ENCODE measurements at regions not wholly inside any gene's neighbourhood (a gene's known extent, or its start where the extent isn't known, plus 50 kb on each side); places are given as distances from the start of the nearest gene placed in this dataset.
A peak's percentile ranks its signal among the peaks of the same experiment; 100 is the strongest.

DNA sequence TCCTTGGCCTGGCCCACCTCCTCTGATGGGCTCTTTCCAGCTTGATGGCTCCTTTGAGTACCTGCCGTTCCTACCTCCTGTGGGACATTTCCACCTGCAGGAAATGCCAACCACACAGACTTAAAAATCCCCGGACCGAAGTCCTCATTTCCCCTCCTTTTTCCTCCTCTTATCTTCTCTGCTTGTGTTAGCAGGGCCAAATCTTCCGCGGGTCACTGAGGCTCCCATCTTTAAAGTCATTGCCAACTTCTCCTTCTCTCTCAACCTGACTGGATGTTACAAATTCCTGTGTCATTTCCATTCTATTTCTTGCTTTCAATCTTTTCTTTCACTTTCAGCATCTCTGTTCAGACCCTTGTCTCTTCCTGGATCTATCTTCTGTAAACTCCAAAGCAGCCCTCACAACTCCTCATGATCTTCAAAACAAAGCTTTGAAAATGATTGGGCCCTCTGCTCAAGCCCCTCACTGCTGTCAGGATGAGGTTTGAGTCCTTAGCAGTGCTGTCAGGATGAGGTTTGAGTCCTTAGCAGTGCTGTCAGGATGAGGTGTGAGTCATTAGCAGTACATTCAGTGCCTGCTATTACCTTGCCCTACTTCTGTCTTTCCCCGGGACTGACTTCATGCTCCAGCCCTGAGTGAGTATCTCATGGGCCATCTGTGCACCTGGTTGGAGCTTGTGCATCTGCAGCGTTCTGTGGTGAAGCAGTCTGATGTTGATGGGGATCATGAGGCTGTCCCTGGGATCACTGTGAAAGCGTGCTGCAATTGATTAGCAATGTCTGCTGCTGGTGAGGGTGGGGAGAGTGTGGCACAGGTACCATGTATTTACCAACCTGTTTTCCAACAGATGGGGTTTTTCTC, 100.1 kb downstream of the IRF8 start:
- peak overlapping the region; percentile 79 for H3K27ac Mint-ChIP-seq
- peaks cover 45% of the 10 kb centered on the region for H3K4me1 Mint-ChIP-seq
- DNase-seq (peak; percentile 49), ATAC-seq (peak; percentile 83)
- H3K36me3 Mint-ChIP-seq (ENCODE audit: low read depth): no peaks in the 10 kb centered on the region
- H3K9me3 Mint-ChIP-seq (ENCODE audit: low read depth): no peaks in the 10 kb centered on the region
- H3K4me3 Mint-ChIP-seq: peak overlapping the region; percentile 9
- CTCF ChIA-PET: interaction anchor here (0.6 to 3.6 kb wide), 8 partner anchors 8 to 179 kb away, joined by 3 to 23 read pairs (median 3); no protein-coding TSS in a partner anchor
- POLR2A ChIA-PET: interaction anchor here (0.7 to 0.8 kb wide), 2 partner anchors 9 to 10 kb away, joined by 3 to 4 read pairs; no protein-coding TSS in a partner anchor
- peaks cover 2% of the 10 kb centered on the region for H3K27me3 Mint-ChIP-seq
- intact Hi-C loops (cut with DNase I, micrococcal nuclease): loop anchor here (1.0 to 10.0 kb wide), 3 partner anchors 9 to 974 kb away; partner anchors contain the start of gene KIAA0513 (in 1 of the 2)

DNA sequence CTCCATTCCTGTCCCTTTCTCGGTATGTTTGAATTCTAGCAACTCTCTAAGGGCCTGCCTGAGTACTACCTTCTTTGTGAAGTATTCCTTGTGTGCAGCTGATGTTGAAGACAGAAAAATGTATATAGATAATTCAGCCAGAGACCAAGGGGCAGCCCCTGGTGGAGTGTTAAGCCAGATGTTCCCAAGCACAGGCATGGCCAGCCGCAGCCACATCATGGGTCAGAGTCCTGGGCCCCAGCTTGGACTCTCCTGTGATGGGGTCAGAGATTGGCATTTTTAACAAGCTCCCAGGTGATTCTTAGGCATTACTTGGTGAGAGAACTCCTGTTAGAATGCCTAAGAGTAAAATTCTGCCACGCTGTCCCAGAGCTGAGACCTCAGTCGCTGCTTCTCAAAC, 100.8 kb downstream of the IRF8 start:
- ChIA-PET CTCF (interaction anchor here (0.9 to 3.6 kb wide), 5 partner anchors 9 to 179 kb away, joined by 3 to 23 read pairs (median 5); no protein-coding TSS in a partner anchor), POLR2A (interaction anchor here (0.8 kb wide), 1 partner anchor 11 kb away, joined by 4 read pairs; no protein-coding TSS in a partner anchor)
- H3K9me3 Mint-ChIP-seq (ENCODE audit: low read depth): no peaks in the 10 kb centered on the region
- no peak for ATAC-seq
- H3K27me3 Mint-ChIP-seq: peaks cover 2% of the 10 kb centered on the region
- no peak for DNase-seq
- H3K36me3 Mint-ChIP-seq (ENCODE audit: low read depth): no peaks in the 10 kb centered on the region
- H3K4me1 Mint-ChIP-seq: peaks cover 41% of the 10 kb centered on the region
- intact Hi-C loops (cut with DNase I, micrococcal nuclease): loop anchor here (1.0 to 10.0 kb wide), 3 partner anchors 9 to 975 kb away; partner anchors contain the start of gene KIAA0513 (in 1 of the 2)
- H3K4me3 Mint-ChIP-seq: no peak overlapping the region
- peak overlapping the region; percentile 16 for H3K27ac Mint-ChIP-seq

DNA sequence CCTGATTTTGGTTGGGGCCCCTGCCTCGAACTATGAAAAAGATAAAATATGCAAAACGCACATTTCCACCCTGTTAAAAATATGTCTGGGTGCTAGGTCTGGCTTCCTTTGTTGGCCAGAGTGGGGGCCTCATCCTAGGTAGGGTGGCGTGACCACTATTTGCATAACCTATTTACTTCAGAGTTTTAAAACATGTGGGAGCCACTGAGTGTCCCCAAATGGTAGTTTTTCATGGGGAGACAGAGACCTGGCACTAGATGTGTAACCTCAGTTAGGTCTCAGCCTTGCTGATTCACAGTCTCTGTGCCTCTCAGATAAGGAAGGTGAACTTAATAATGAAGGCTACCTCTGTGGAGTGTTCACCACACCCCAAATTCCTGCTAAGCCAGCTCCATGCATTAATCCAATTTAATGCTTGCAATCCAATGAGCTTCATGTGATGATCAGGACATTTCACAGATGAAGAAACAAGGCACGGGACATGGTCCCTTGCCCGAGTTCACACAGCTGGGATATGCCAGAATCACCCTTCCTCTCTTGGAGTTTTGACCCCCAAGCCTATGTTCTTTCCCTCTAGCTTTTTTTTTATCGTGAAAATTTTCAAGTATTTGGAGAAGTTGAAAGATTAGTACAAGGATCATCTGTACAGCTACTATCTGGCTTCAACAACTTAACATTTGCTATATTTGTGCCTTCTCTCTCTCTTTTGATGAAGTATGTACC, 103.4 kb downstream of the IRF8 start:
- ChIA-PET POLR2A (no interaction called here), CTCF (interaction anchor here (1.6 to 1.8 kb wide), 2 partner anchors 15 to 181 kb away, joined by 6 to 8 read pairs; no protein-coding TSS in a partner anchor)
- intact Hi-C loops (cut with DNase I, micrococcal nuclease): no loop called here
- Mint-ChIP-seq H3K4me1 (peaks cover 23% of the 10 kb centered on the region), H3K27me3 (peaks cover 2% of the 10 kb centered on the region), H3K4me3 (no peak overlapping the region), H3K9me3 (ENCODE audit: low read depth) (no peaks in the 10 kb centered on the region), H3K27ac (no peak overlapping the region), H3K36me3 (ENCODE audit: low read depth) (no peaks in the 10 kb centered on the region)
- ATAC-seq: no peak
- DNase-seq: no peak

DNA sequence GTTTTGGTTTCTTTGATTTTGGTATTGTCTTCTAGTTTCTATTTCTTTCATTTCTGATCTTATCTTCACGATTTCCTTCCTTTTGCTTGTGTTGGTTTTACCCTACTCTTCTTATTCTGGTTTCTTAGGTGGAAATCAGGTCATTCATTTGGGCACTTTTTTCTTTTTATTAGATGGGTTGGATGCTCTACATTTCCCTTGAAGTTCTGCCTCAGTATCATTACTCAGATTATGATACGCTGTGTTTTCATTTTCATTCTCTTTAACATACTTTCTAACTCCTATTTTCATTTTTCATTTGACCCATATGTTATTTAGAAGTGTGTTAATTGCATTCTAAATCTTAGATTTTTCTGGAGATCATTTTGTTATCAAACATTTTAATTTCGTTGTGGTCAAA, 108.6 kb downstream of the IRF8 start:
- peak overlapping the region; percentile 31 for H3K4me3 Mint-ChIP-seq
- H3K27me3 Mint-ChIP-seq: peaks cover 4% of the 10 kb centered on the region
- ChIA-PET POLR2A (no interaction called here), CTCF (no interaction called here)
- H3K4me1 Mint-ChIP-seq: peaks cover 29% of the 10 kb centered on the region
- no peaks in the 10 kb centered on the region for H3K9me3 Mint-ChIP-seq (ENCODE audit: low read depth)
- intact Hi-C loops (cut with DNase I, micrococcal nuclease): no loop called here
- no peaks in the 10 kb centered on the region for H3K36me3 Mint-ChIP-seq (ENCODE audit: low read depth)
- ATAC-seq: peak; percentile 81
- no peak for DNase-seq
- H3K27ac Mint-ChIP-seq: peak overlapping the region; percentile 38

DNA sequence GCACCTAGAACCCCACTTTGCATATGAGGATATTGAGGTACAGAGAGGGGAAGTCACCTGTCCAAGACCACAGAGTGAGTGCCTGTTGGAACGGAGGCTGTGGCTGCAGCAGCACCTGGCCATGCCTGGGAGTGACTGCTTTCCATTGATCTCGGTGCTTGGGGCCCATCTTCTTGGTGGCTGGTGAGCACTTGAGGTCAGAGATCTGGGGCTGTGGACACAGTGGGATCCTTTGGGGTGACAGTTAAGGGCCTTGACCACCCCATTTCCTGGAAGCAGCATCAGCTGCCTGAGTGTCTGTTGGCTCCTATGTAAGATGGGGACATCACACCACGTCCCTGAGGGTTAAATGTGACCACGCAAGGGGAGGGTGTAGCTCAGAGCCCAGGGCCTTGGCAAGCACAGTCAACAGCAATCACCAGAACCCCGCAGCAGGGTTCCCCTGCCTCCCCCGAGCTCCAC, 111.7 kb downstream of the IRF8 start:
- no peak overlapping the region for H3K27ac Mint-ChIP-seq
- ATAC-seq: no peak
- no peak overlapping the region for H3K4me3 Mint-ChIP-seq
- H3K4me1 Mint-ChIP-seq: peaks cover 40% of the 10 kb centered on the region
- peaks cover 4% of the 10 kb centered on the region for H3K36me3 Mint-ChIP-seq (ENCODE audit: low read depth)
- intact Hi-C loops (cut with DNase I, micrococcal nuclease): no loop called here
- peaks cover 4% of the 10 kb centered on the region for H3K9me3 Mint-ChIP-seq (ENCODE audit: low read depth)
- ChIA-PET CTCF (interaction anchor here (1.5 to 5.6 kb wide), 2 partner anchors 10 to 190 kb away, joined by 4 to 41 read pairs; no protein-coding TSS in a partner anchor), POLR2A (no interaction called here)
- H3K27me3 Mint-ChIP-seq: peaks cover 6% of the 10 kb centered on the region
- no peak for DNase-seq

DNA sequence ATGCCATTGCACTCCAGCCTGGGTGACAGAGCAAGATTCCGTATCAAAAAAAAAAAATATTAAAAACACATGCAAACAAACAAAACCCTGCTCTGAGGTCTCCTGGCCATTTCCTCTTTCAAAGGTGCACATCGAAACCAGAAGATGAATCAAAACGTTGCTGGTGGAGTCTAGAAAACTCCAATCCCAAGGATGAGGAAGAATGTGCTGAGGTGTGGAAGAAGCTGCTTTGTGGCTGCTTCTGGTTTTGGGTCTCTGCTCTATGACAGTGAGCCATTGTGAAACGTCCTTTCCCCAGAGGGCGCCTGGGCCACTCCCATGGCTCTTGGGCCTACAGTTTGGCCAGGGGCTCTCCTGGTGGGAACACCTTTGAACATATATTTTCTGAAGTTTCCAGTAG, 112.6 kb downstream of the IRF8 start:
- H3K36me3 Mint-ChIP-seq (ENCODE audit: low read depth): peaks cover 4% of the 10 kb centered on the region
- POLR2A ChIA-PET: no interaction called here
- intact Hi-C loops (cut with DNase I, micrococcal nuclease): no loop called here
- no peak overlapping the region for H3K27ac Mint-ChIP-seq
- CTCF ChIA-PET: interaction anchor here (5.6 kb wide), 1 partner anchor 191 kb away, joined by 41 read pairs; no protein-coding TSS in a partner anchor
- H3K4me3 Mint-ChIP-seq: no peak overlapping the region
- H3K4me1 Mint-ChIP-seq: peaks cover 46% of the 10 kb centered on the region
- DNase-seq: no peak
- peaks cover 4% of the 10 kb centered on the region for H3K9me3 Mint-ChIP-seq (ENCODE audit: low read depth)
- ATAC-seq: no peak
- H3K27me3 Mint-ChIP-seq: peaks cover 6% of the 10 kb centered on the region

DNA sequence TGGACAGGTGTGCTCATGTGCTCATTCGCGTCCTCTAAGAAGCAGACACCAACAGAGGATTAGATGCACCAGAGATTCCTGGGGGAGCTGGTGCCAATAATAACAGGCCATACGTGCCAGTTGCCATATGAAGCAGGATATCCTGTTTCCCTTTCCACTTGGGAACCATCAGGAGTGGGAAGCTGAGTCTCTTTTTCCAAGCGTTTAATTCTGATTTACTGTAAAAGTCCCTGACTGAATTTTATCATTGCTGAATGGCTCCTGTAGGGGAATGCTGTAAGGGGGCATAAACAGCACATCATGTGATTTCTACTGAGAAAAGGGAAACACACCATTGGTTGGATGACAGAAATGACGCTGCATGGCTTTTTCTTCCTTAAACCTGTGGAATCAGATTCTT, 113.3 kb downstream of the IRF8 start:
- Mint-ChIP-seq H3K27me3 (peaks cover 10% of the 10 kb centered on the region), H3K36me3 (ENCODE audit: low read depth) (peaks cover 4% of the 10 kb centered on the region), H3K4me1 (peaks cover 43% of the 10 kb centered on the region), H3K4me3 (no peak overlapping the region), H3K9me3 (ENCODE audit: low read depth) (peaks cover 4% of the 10 kb centered on the region), H3K27ac (no peak overlapping the region)
- DNase-seq: no peak
- intact Hi-C loops (cut with DNase I, micrococcal nuclease): no loop called here
- ATAC-seq: no peak
- ChIA-PET CTCF (interaction anchor here (0.6 to 5.6 kb wide), 6 partner anchors 22 to 1257 kb away, joined by 3 to 41 read pairs (median 3); no protein-coding TSS in a partner anchor), POLR2A (no interaction called here)

DNA sequence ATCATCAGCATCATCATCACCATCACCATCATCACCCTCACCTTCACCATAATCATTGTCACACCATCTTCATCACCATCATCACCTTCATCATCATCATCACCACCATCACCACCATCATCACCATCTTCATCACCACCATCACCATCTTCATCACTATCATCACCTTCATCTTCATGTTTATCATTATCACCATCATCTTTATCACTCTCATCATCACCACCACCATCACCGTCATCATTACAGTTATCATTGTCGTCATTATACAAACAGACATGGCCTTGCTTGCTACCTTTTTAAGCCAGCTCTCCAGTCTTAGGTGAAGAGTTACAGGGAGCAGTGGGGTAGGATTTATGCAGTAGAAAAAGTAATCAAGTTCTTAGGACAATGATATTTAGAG, 114.9 kb downstream of the IRF8 start:
- Mint-ChIP-seq H3K9me3 (ENCODE audit: low read depth) (peaks cover 4% of the 10 kb centered on the region), H3K27ac (no peak overlapping the region), H3K4me1 (peaks cover 27% of the 10 kb centered on the region), H3K27me3 (peaks cover 19% of the 10 kb centered on the region), H3K4me3 (no peak overlapping the region), H3K36me3 (ENCODE audit: low read depth) (peaks cover 4% of the 10 kb centered on the region)
- ChIA-PET POLR2A (no interaction called here), CTCF (interaction anchor here (0.5 to 1.6 kb wide), 5 partner anchors 14 to 193 kb away, joined by 3 to 22 read pairs (median 3); no protein-coding TSS in a partner anchor)
- intact Hi-C loops (cut with DNase I, micrococcal nuclease): no loop called here
- ATAC-seq: no peak
- DNase-seq: no peak

DNA sequence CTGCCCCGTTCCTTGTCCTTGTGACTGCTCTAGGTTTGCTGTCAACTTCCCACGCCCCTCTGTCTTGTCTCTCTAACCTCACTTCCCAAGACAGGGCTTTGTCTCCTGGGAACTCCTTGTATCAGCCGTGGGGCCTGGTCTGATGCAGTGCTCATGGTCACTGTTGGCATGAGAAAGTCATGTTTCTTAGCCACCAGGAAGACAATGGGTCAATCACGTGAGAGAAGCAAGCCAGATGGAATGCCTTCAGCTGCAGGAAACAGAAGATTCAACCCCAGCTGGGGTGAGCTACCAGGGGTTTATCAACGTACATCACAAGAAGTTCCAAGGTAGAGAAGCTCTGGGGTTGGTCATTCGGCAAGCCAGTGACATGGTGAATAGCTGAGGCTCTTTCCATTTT, 116.6 kb downstream of the IRF8 start:
- Mint-ChIP-seq H3K4me1 (peaks cover 20% of the 10 kb centered on the region), H3K27me3 (peaks cover 31% of the 10 kb centered on the region), H3K36me3 (ENCODE audit: low read depth) (peaks cover 7% of the 10 kb centered on the region), H3K27ac (peak overlapping the region; percentile 11), H3K9me3 (ENCODE audit: low read depth) (peaks cover 15% of the 10 kb centered on the region), H3K4me3 (no peak overlapping the region)
- intact Hi-C loops (cut with DNase I, micrococcal nuclease): loop anchor here (1.0 to 2.0 kb wide), 6 partner anchors 27 to 194 kb away; partner anchors contain the start of gene IRF8 (in 1 of the 2)
- DNase-seq (no peak), ATAC-seq (no peak)
- POLR2A ChIA-PET: interaction anchor here (1.1 kb wide), 1 partner anchor 92 kb away, joined by 3 read pairs; no protein-coding TSS in a partner anchor
- CTCF ChIA-PET: interaction anchor here (0.7 to 3.2 kb wide), 10 partner anchors 12 to 224 kb away, joined by 3 to 88 read pairs (median 4); no protein-coding TSS in a partner anchor

DNA sequence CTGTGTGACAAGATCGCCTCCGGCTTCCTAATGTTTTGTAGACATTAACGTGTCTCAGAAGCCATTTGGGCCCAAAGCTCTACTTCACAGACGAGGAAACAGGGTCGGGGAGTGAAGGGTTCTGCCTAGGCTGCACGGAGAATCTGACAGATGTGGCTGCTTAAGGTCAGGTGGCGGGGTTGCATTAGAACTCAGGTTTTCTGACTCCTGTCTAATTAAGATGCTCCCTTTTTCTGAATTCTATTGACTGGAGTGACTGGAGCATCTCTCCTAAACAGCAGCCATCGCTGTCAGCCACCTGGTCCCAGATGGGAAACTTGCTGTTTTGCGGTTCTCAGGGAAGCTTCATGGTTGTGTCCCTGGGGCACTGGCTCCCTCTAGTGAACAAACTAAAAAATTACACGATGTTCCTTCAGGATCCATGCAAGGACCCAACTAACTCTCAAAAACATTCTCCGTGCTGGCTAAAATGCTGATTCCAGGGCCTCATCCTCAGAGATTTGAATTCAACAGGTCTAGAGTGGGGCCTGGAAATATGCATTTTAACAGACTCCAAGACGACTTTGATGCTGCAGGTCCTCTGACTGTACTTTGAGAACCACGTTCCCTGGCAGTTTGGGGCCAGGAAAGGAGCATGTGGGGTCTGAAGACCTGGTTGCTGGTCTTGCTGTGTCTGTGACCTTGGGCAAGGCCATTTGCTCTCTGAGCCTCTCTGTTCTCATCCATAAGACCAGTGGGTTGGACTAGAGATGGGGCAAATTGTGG, 117.4 kb downstream of the IRF8 start:
- H3K4me1 Mint-ChIP-seq: peaks cover 20% of the 10 kb centered on the region
- H3K36me3 Mint-ChIP-seq (ENCODE audit: low read depth): peaks cover 7% of the 10 kb centered on the region
- no peak overlapping the region for H3K4me3 Mint-ChIP-seq
- peaks cover 16% of the 10 kb centered on the region for H3K9me3 Mint-ChIP-seq (ENCODE audit: low read depth)
- CTCF ChIA-PET: interaction anchor here (0.6 to 3.2 kb wide), 16 partner anchors 9 to 225 kb away, joined by 3 to 88 read pairs (median 4); partner anchors contain the start of gene IRF8
- H3K27ac Mint-ChIP-seq: no peak overlapping the region
- POLR2A ChIA-PET: interaction anchor here (1.1 kb wide), 1 partner anchor 93 kb away, joined by 3 read pairs; no protein-coding TSS in a partner anchor
- DNase-seq: peak; percentile 64
- ATAC-seq: peak; percentile 75
- intact Hi-C loops (cut with DNase I, micrococcal nuclease): loop anchor here (1.0 to 2.0 kb wide), 6 partner anchors 28 to 195 kb away; partner anchors contain the start of gene IRF8 (in 1 of the 2)
- H3K27me3 Mint-ChIP-seq: peaks cover 34% of the 10 kb centered on the region

All from activated CD4-positive, alpha-beta T cell treated with anti-CD3 and anti-CD28 coated beads for 36 hours (primary cell).